ENCODE measurements at regions not wholly inside any gene's neighbourhood (a gene's known extent, or its start where the extent isn't known, plus 50 kb on each side); places are given as distances from the start of the nearest gene placed in this dataset.

GRCh38 chr18:40415821-40416220 lies 1539.2 kb upstream of the PIK3C3 start:
- ChIA-PET CTCF (no interaction called here), POLR2A (no interaction called here)
- Mint-ChIP-seq H3K4me3 (no peak overlapping the region), H3K4me1 (no peaks in the 10 kb centered on the region), H3K27me3 (no peaks in the 10 kb centered on the region), H3K27ac (no peak overlapping the region), H3K9me3 (ENCODE audit: low read depth) (peaks cover 3% of the 10 kb centered on the region), H3K36me3 (ENCODE audit: low read depth) (no peaks in the 10 kb centered on the region)
- DNase-seq (no peak), ATAC-seq (no peak)
- intact Hi-C loops (cut with DNase I, micrococcal nuclease): no loop called here

GRCh38 chr18:40415176-40415791 lies 1539.8 kb upstream of the PIK3C3 start:
- ChIA-PET CTCF (interaction anchor here (0.6 kb wide), 1 partner anchor 1080 kb away, joined by 3 read pairs; no protein-coding TSS in a partner anchor), POLR2A (no interaction called here)
- Mint-ChIP-seq H3K36me3 (ENCODE audit: low read depth) (no peaks in the 10 kb centered on the region), H3K4me3 (no peak overlapping the region), H3K9me3 (ENCODE audit: low read depth) (peaks cover 5% of the 10 kb centered on the region), H3K27ac (no peak overlapping the region), H3K27me3 (no peaks in the 10 kb centered on the region), H3K4me1 (no peaks in the 10 kb centered on the region)
- DNase-seq (no peak), ATAC-seq (no peak)
- intact Hi-C loops (cut with DNase I, micrococcal nuclease): no loop called here

- H3K36me3 Mint-ChIP-seq (ENCODE audit: low read depth): no peaks in the 10 kb centered on the region
- no peak for ATAC-seq
- intact Hi-C loops (cut with DNase I, micrococcal nuclease): no loop called here
- no peak overlapping the region for H3K4me3 Mint-ChIP-seq
- ChIA-PET POLR2A (no interaction called here), CTCF (interaction anchor here (0.6 kb wide), 1 partner anchor 1081 kb away, joined by 3 read pairs; no protein-coding TSS in a partner anchor)
- peaks cover 3% of the 10 kb centered on the region for H3K9me3 Mint-ChIP-seq (ENCODE audit: low read depth)
- no peaks in the 10 kb centered on the region for H3K27me3 Mint-ChIP-seq
- no peak for DNase-seq
- no peaks in the 10 kb centered on the region for H3K4me1 Mint-ChIP-seq
- H3K27ac Mint-ChIP-seq: no peak overlapping the region
These were observed 1540.8 kb upstream of the PIK3C3 start for GRCh38 chr18:40414155-40414754.

GRCh38 chr18:40413160-40413559 lies 1541.9 kb upstream of the PIK3C3 start:
- DNase-seq: no peak
- ChIA-PET POLR2A (no interaction called here), CTCF (no interaction called here)
- Mint-ChIP-seq H3K27me3 (no peaks in the 10 kb centered on the region), H3K4me1 (no peaks in the 10 kb centered on the region), H3K27ac (no peak overlapping the region), H3K4me3 (no peak overlapping the region), H3K36me3 (ENCODE audit: low read depth) (no peaks in the 10 kb centered on the region), H3K9me3 (ENCODE audit: low read depth) (peaks cover 3% of the 10 kb centered on the region)
- ATAC-seq: no peak
- intact Hi-C loops (cut with DNase I, micrococcal nuclease): no loop called here

- Mint-ChIP-seq H3K4me1 (no peaks in the 10 kb centered on the region), H3K27ac (no peak overlapping the region), H3K9me3 (ENCODE audit: low read depth) (peaks cover 3% of the 10 kb centered on the region), H3K27me3 (no peaks in the 10 kb centered on the region), H3K4me3 (no peak overlapping the region), H3K36me3 (ENCODE audit: low read depth) (no peaks in the 10 kb centered on the region)
- ChIA-PET POLR2A (no interaction called here), CTCF (no interaction called here)
- DNase-seq (no peak), ATAC-seq (no peak)
- intact Hi-C loops (cut with DNase I, micrococcal nuclease): no loop called here
These were observed 1542.6 kb upstream of the PIK3C3 start for GRCh38 chr18:40412410-40412809.

- no peak for ATAC-seq
- intact Hi-C loops (cut with DNase I, micrococcal nuclease): no loop called here
These were observed 1547.1 kb upstream of the PIK3C3 start for GRCh38 chr18:40407909-40408308.

GRCh38 chr18:40404284-40404683 lies 1550.8 kb upstream of the PIK3C3 start:
- DNase-seq (no peak), ATAC-seq (no peak)
- Mint-ChIP-seq H3K27me3 (no peaks in the 10 kb centered on the region), H3K4me3 (no peak overlapping the region), H3K9me3 (ENCODE audit: low read depth) (peaks cover 6% of the 10 kb centered on the region), H3K27ac (no peak overlapping the region), H3K36me3 (ENCODE audit: low read depth) (no peaks in the 10 kb centered on the region), H3K4me1 (no peaks in the 10 kb centered on the region)
- ChIA-PET CTCF (no interaction called here), POLR2A (no interaction called here)
- intact Hi-C loops (cut with DNase I, micrococcal nuclease): no loop called here

More at GRCh38 chr18:40407909-40408308, 1547.1 kb upstream of the PIK3C3 start:
- H3K9me3 Mint-ChIP-seq (ENCODE audit: low read depth): peaks cover 8% of the 10 kb centered on the region
- H3K4me3 Mint-ChIP-seq: no peak overlapping the region
- POLR2A ChIA-PET: no interaction called here
- no peak overlapping the region for H3K27ac Mint-ChIP-seq
- no peaks in the 10 kb centered on the region for H3K27me3 Mint-ChIP-seq
- H3K36me3 Mint-ChIP-seq (ENCODE audit: low read depth): no peaks in the 10 kb centered on the region
- no peak for DNase-seq
- CTCF ChIA-PET: no interaction called here
- H3K4me1 Mint-ChIP-seq: no peaks in the 10 kb centered on the region

- H3K36me3 Mint-ChIP-seq (ENCODE audit: low read depth): no peaks in the 10 kb centered on the region
- H3K27me3 Mint-ChIP-seq: no peaks in the 10 kb centered on the region
- DNase-seq (no peak), ATAC-seq (no peak)
- peaks cover 4% of the 10 kb centered on the region for H3K9me3 Mint-ChIP-seq (ENCODE audit: low read depth)
- no peak overlapping the region for H3K27ac Mint-ChIP-seq
- no peaks in the 10 kb centered on the region for H3K4me1 Mint-ChIP-seq
- H3K4me3 Mint-ChIP-seq: no peak overlapping the region
- intact Hi-C loops (cut with DNase I, micrococcal nuclease): no loop called here
- ChIA-PET CTCF (interaction anchor here (0.6 kb wide), 1 partner anchor 484 kb away, joined by 4 read pairs; no protein-coding TSS in a partner anchor), POLR2A (no interaction called here)
These were observed 1553.0 kb upstream of the PIK3C3 start for GRCh38 chr18:40402052-40402451.

GRCh38 chr18:40388121-40388520 lies 1566.9 kb upstream of the PIK3C3 start:
- ChIA-PET CTCF (no interaction called here), POLR2A (no interaction called here)
- no peaks in the 10 kb centered on the region for H3K36me3 Mint-ChIP-seq (ENCODE audit: low read depth)
- no peak overlapping the region for H3K27ac Mint-ChIP-seq
- intact Hi-C loops (cut with DNase I, micrococcal nuclease): no loop called here
- H3K9me3 Mint-ChIP-seq (ENCODE audit: low read depth): peaks cover 11% of the 10 kb centered on the region
- DNase-seq: no peak
- no peak overlapping the region for H3K4me3 Mint-ChIP-seq
- H3K27me3 Mint-ChIP-seq: no peaks in the 10 kb centered on the region
- ATAC-seq: no peak
- no peaks in the 10 kb centered on the region for H3K4me1 Mint-ChIP-seq

GRCh38 chr18:40387130-40387787 lies 1567.8 kb upstream of the PIK3C3 start:
- intact Hi-C loops (cut with DNase I, micrococcal nuclease): no loop called here
- CTCF ChIA-PET: no interaction called here
- no peak overlapping the region for H3K4me3 Mint-ChIP-seq

GRCh38 chr18:40382197-40382596 lies 1572.8 kb upstream of the PIK3C3 start:
- intact Hi-C loops (cut with DNase I, micrococcal nuclease): no loop called here
- no peak for ATAC-seq
- H3K27ac Mint-ChIP-seq: no peak overlapping the region
- no peaks in the 10 kb centered on the region for H3K36me3 Mint-ChIP-seq (ENCODE audit: low read depth)
- H3K4me3 Mint-ChIP-seq: no peak overlapping the region
- H3K4me1 Mint-ChIP-seq: no peaks in the 10 kb centered on the region
- DNase-seq: no peak
- no peaks in the 10 kb centered on the region for H3K27me3 Mint-ChIP-seq
- peaks cover 6% of the 10 kb centered on the region for H3K9me3 Mint-ChIP-seq (ENCODE audit: low read depth)
- ChIA-PET CTCF (no interaction called here), POLR2A (no interaction called here)

More at GRCh38 chr18:40387130-40387787, 1567.8 kb upstream of the PIK3C3 start:
- ATAC-seq: no peak
- Mint-ChIP-seq H3K27ac (no peak overlapping the region), H3K27me3 (no peaks in the 10 kb centered on the region), H3K36me3 (ENCODE audit: low read depth) (no peaks in the 10 kb centered on the region), H3K4me1 (no peaks in the 10 kb centered on the region), H3K9me3 (ENCODE audit: low read depth) (peaks cover 13% of the 10 kb centered on the region)
- POLR2A ChIA-PET: no interaction called here
- no peak for DNase-seq

- Mint-ChIP-seq H3K9me3 (ENCODE audit: low read depth) (peaks cover 6% of the 10 kb centered on the region), H3K36me3 (ENCODE audit: low read depth) (no peaks in the 10 kb centered on the region), H3K27ac (no peak overlapping the region), H3K4me3 (no peak overlapping the region), H3K27me3 (no peaks in the 10 kb centered on the region), H3K4me1 (no peaks in the 10 kb centered on the region)
- intact Hi-C loops (cut with DNase I, micrococcal nuclease): no loop called here
- ChIA-PET CTCF (no interaction called here), POLR2A (no interaction called here)
- no peak for ATAC-seq
- no peak for DNase-seq
These were observed 1574.2 kb upstream of the PIK3C3 start for GRCh38 chr18:40380686-40381439.

Measured in activated CD4-positive, alpha-beta T cell treated with anti-CD3 and anti-CD28 coated beads for 36 hours (primary cell).